AG04450 (cell line): ENCODE measurements at regions not wholly inside any gene's neighbourhood (a gene's known extent, or its start where the extent isn't known, plus 50 kb on each side); places are given as distances from the start of the nearest gene placed in this dataset.

Source experiments
- CTCF ChIA-PET: fragments of 300-600, 350-600 bp; formaldehyde crosslinking; extraction: SDS; loops from one replicate; lab custom pipeline; 2022; ENCODE audit warnings: antibody characterized with exemption, inconsistent platforms; lab: Charles Lee
- POLR2A ChIA-PET: fragments of 350-600 bp; formaldehyde crosslinking; extraction: SDS; loops from one replicate; lab custom pipeline; 2021; ENCODE audit warnings: antibody characterized with exemption, inconsistent platforms; lab: Yijun Ruan, JAX
- DNase-seq: peaks from one replicate; pipeline ENCODE4 v3.0.0-alpha.2; 2011; ENCODE audit warnings: low read depth, low spot score
- H3K27ac ChIP-seq: one replicate; pipeline ENCODE4 v1.5.1; 2012; ENCODE audit warnings: low read depth, low read length, control low read depth
- H3K27me3 ChIP-seq: one replicate; pipeline ENCODE4 v1.6.0; 2012; ENCODE audit warnings: low read length; ENCODE audit not compliant: control insufficient read depth, insufficient read depth
- H3K4me3 ChIP-seq: 2 replicates; pipeline ENCODE4 v1.5.1; 2011; ENCODE audit warnings: mild to moderate bottlenecking, low read depth, low read length, control low read depth
- H3K9me3 ChIP-seq: 2 replicates; pipeline ENCODE4 v1.5.1; 2012; ENCODE audit warnings: low read length; ENCODE audit not compliant: control insufficient read depth, insufficient read depth
- TF ChIP-seq, protein P1 (sequence below): IDR thresholded peaks from 2 replicates; pipeline ENCODE4 v1.5.1; 2011; ENCODE audit warnings: low read depth, low read length, control low read depth, inconsistent platforms

DNA sequence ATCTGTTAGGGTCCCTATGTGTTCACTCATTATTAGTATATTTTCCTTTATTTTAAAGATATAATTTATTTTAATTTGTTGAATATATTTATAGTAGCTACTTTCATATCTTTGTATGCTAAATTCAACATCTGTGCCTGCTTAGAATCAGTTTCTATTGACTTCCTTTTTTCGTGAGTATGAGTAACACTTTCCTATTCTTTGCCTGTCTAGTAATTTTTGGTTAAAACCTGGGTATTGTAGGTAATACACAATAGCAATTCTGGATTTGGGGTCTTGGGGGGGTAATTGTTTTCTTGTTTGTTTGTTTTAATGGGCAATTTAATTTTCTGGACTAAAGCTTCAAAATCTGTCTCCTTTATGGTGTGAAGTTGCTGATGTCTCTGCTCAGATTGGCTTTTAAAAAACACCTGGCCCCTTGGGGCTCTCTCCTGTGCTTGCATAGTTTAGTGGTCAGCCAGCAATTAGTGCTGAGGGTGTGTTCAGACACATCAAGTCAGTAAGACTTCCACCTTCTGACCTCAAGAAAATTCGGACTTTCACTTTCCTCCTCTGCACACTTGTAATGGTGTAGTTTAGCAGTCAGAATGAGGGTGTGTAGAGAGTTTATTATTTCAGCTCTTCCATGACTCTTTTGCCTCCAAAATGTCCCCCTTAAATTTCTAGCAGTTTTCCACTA is 124.4 kb upstream of the MAP1B start:
- ChIA-PET POLR2A (no interaction called here), CTCF (no interaction called here)
- TF ChIP-seq, protein P1, sequence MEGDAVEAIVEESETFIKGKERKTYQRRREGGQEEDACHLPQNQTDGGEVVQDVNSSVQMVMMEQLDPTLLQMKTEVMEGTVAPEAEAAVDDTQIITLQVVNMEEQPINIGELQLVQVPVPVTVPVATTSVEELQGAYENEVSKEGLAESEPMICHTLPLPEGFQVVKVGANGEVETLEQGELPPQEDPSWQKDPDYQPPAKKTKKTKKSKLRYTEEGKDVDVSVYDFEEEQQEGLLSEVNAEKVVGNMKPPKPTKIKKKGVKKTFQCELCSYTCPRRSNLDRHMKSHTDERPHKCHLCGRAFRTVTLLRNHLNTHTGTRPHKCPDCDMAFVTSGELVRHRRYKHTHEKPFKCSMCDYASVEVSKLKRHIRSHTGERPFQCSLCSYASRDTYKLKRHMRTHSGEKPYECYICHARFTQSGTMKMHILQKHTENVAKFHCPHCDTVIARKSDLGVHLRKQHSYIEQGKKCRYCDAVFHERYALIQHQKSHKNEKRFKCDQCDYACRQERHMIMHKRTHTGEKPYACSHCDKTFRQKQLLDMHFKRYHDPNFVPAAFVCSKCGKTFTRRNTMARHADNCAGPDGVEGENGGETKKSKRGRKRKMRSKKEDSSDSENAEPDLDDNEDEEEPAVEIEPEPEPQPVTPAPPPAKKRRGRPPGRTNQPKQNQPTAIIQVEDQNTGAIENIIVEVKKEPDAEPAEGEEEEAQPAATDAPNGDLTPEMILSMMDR: no peak
- Histone ChIP-seq H3K27me3 (peaks cover 3% of the 10 kb centered on the region), H3K4me3 (no peak overlapping the region), H3K9me3 (no peaks in the 10 kb centered on the region), H3K27ac (no peak overlapping the region)
- DNase-seq: no peak

DNA sequence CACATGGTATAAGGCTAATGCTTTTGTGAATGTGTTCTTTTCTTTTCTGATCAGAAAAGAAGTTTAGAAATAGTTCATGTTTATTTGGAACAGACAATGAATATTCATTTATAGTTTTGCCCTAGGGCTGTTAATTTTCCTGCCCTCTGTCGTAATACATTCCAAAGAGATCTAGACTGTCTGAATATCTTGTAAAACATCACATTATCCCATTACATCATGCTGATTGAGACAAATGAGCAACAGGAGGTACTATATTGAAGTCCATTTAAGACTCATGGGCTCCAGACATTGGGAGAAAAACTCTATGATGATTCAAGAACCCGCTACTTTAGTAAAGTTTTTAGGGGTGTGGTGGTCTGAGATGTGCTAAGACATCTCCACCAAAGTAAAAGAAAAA is 121.2 kb upstream of the MAP1B start:
- TF ChIP-seq, protein P1: no peak
- CTCF ChIA-PET: no interaction called here
- POLR2A ChIA-PET: no interaction called here
- Histone ChIP-seq H3K9me3 (no peaks in the 10 kb centered on the region), H3K4me3 (no peak overlapping the region), H3K27ac (no peak overlapping the region), H3K27me3 (peaks cover 3% of the 10 kb centered on the region)
- no peak for DNase-seq

DNA sequence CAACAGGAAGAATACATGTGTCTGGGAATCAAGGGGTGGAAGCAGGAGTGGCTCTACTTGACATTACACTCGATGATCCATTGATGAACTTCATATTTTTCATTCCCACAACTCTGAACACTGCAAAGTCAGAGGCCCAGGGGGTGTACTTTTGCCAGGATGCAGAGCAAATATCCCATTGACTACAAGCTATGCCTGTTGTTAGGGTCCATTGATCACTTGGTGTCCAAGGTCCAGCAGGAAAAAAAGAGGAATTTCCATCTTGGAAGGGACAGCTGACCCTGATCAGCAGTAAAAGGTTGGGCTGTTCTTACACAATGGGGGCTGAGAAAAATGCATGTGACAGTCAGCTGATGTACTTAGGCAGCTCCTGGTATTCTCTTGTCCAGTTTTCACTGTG is 118.5 kb upstream of the MAP1B start:
- CTCF ChIA-PET: interaction anchor here (0.5 kb wide), 1 partner anchor 35 kb away, joined by 3 read pairs; no protein-coding TSS in a partner anchor
- TF ChIP-seq, protein P1: no peak
- DNase-seq: no peak
- H3K27me3 ChIP-seq: peaks cover under 1% of the 10 kb centered on the region
- no peak overlapping the region for H3K27ac ChIP-seq
- no peaks in the 10 kb centered on the region for H3K9me3 ChIP-seq
- no peak overlapping the region for H3K4me3 ChIP-seq
- POLR2A ChIA-PET: no interaction called here

DNA sequence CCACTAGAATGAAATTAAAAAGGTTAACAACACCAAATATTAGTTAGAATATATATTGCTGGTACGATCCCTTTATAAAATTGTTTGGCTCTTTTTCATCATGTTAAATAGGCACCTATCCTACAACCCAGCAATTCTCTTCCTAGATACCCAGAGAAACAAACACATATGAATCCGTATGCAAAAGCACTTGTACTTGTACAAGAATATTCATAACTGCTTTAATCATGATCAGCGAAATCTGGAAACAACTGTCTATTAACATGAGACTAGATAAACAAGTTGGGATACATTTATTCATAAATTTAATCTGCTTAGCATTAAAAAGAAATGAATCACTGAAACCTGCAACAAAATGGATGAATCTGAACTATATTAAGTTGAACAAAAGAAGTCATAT is 113.7 kb upstream of the MAP1B start:
- ChIA-PET CTCF (no interaction called here), POLR2A (no interaction called here)
- DNase-seq: no peak
- TF ChIP-seq, protein P1: no peak
- H3K27me3 ChIP-seq: peaks cover 10% of the 10 kb centered on the region
- H3K4me3 ChIP-seq: no peak overlapping the region
- H3K9me3 ChIP-seq: no peaks in the 10 kb centered on the region
- no peak overlapping the region for H3K27ac ChIP-seq

DNA sequence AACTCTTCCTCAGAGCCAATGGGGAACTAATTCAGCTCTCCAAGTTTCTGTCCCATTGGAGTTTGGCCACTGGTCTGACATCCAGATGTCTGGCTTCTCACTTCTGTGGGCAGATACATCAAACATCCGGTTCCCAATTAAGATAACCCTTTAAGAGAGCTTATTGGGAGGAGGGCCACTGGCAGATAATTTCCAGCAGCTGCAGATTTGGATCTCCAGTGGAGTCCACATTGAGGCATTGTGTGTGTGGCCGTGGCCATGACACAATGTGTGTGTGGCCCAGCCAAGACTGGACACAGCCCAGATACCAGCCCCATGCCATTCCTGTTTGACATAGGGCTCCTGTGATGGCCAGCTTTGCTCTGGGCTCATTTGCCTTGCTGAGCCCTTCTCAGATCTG is 110.5 kb upstream of the MAP1B start:
- TF ChIP-seq, protein P1: no peak
- ChIA-PET CTCF (no interaction called here), POLR2A (no interaction called here)
- Histone ChIP-seq H3K27me3 (peaks cover 10% of the 10 kb centered on the region), H3K27ac (no peak overlapping the region), H3K4me3 (no peak overlapping the region), H3K9me3 (no peaks in the 10 kb centered on the region)
- DNase-seq: no peak
